ENCODE measurements at regions not wholly inside any gene's neighbourhood (a gene's known extent, or its start where the extent isn't known, plus 50 kb on each side); places are given as distances from the start of the nearest gene placed in this dataset.

DNA sequence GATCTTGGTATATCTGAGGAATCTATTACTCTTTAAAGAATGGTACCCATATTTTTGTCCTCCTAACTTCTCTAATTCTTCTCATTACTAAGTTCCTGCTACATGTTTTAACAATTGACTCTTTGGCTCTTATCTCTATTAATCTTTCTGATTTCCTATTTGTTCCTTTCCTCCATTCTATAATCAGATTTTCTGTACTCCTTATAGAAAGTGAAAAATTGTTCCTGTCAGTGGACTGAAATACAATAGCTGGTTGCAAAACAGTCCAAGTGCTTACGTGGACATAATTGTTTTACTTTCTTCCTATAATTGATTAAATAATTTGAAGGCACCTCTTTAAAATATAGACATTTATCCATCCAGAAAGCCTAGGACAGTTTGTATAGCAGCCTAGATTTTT is 86.7 kb upstream of the PTHLH start:
- TF ChIP-seq, protein P1, sequence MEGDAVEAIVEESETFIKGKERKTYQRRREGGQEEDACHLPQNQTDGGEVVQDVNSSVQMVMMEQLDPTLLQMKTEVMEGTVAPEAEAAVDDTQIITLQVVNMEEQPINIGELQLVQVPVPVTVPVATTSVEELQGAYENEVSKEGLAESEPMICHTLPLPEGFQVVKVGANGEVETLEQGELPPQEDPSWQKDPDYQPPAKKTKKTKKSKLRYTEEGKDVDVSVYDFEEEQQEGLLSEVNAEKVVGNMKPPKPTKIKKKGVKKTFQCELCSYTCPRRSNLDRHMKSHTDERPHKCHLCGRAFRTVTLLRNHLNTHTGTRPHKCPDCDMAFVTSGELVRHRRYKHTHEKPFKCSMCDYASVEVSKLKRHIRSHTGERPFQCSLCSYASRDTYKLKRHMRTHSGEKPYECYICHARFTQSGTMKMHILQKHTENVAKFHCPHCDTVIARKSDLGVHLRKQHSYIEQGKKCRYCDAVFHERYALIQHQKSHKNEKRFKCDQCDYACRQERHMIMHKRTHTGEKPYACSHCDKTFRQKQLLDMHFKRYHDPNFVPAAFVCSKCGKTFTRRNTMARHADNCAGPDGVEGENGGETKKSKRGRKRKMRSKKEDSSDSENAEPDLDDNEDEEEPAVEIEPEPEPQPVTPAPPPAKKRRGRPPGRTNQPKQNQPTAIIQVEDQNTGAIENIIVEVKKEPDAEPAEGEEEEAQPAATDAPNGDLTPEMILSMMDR (IDR thresholded peaks at IDR 0.05) = no peak
- TF ChIP-seq EZH2 (IDR thresholded peaks at IDR 0.05) (no peak), EZH2phosphoT487 (IDR thresholded peaks at IDR 0.05) (no peak)
